ENCODE measurements at regions not wholly inside any gene's neighbourhood (a gene's known extent, or its start where the extent isn't known, plus 50 kb on each side); places are given as distances from the start of the nearest gene placed in this dataset.
"Not testable (repeated sequence)": the region's sequence is repeated elsewhere in the genome, so short reads cannot be mapped to it uniquely, and the experiment has no call there.

DNA sequence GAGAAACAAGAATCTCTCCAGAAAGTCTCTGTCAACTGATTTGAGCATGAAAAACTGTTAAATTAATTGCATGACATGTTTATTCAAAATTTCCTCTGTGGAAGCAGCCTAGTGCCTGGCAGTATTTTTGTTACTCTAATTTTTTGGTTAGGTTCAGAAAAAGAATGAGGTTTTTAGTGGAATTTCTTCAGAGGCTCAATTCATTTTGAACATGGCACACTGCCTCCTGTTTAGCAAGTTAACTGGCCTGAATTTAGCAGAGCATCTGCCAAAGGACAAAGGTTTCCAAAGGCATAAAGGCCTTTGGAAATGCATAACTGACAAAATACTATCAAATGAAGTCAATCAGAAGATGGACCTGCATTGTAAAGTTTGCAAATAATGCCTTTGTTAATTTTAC, 1326.5 kb downstream of the PLA2G4A start:
- no peak overlapping the region for H3K27ac Mint-ChIP-seq
- no peaks in the 10 kb centered on the region for H3K4me1 Mint-ChIP-seq
- no peak overlapping the region for H3K4me3 Mint-ChIP-seq
- H3K36me3 Mint-ChIP-seq: no peaks in the 10 kb centered on the region
- H3K9me3 Mint-ChIP-seq (ENCODE audit: low read depth): peaks cover 2% of the 10 kb centered on the region
- CTCF ChIA-PET: no interaction called here
- no peaks in the 10 kb centered on the region for H3K27me3 Mint-ChIP-seq
- DNase-seq (no peak), ATAC-seq (no peak)

DNA sequence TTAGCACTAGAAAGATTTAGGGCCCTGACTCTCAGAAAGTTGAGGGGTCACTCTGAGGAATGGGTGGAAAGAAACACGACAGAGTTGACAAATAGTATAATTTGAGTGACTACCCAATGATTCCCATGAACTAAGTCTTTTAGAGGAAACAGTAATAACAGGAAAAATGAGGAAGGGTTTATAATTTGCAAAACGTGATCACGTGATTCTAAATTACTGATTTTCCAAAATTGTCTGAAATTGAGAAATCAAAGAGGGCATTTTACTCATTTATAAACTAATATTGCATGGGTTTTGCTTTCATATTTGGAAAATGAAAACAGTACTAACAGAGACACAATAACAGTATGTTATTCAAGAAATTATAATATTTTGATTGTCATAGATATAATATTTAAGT, 1335.7 kb downstream of the PLA2G4A start:
- peaks cover 5% of the 10 kb centered on the region for H3K9me3 Mint-ChIP-seq (ENCODE audit: low read depth)
- H3K36me3 Mint-ChIP-seq: no peaks in the 10 kb centered on the region
- H3K4me1 Mint-ChIP-seq: no peaks in the 10 kb centered on the region
- ATAC-seq (no peak), DNase-seq (no peak)
- no peaks in the 10 kb centered on the region for H3K27me3 Mint-ChIP-seq
- H3K4me3 Mint-ChIP-seq: no peak overlapping the region
- CTCF ChIA-PET: no interaction called here
- H3K27ac Mint-ChIP-seq: no peak overlapping the region

DNA sequence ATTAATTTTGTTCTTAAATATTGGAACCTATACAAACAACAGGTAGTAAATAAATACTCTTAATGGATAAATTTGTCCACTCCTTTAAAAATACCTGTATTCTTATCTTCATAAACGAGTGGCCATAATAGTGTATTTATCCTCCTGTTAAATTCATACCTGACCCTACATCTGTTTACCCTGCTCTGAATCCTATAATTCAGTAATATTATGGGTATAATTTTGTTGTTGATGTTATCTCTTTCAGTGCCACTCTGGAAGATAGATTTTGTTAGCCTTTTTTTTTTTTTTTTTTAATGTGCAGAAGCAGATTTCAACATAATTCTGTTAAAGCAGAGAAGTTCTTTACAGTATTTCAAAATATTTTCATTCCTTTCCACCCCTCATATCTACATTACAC, 1337.9 kb downstream of the PLA2G4A start:
- no peaks in the 10 kb centered on the region for H3K27me3 Mint-ChIP-seq
- peaks cover 5% of the 10 kb centered on the region for H3K9me3 Mint-ChIP-seq (ENCODE audit: low read depth)
- H3K4me3 Mint-ChIP-seq: no peak overlapping the region
- H3K27ac Mint-ChIP-seq: no peak overlapping the region
- DNase-seq (no peak), ATAC-seq (no peak)
- CTCF ChIA-PET: no interaction called here
- H3K4me1 Mint-ChIP-seq: no peaks in the 10 kb centered on the region
- H3K36me3 Mint-ChIP-seq: no peaks in the 10 kb centered on the region

DNA sequence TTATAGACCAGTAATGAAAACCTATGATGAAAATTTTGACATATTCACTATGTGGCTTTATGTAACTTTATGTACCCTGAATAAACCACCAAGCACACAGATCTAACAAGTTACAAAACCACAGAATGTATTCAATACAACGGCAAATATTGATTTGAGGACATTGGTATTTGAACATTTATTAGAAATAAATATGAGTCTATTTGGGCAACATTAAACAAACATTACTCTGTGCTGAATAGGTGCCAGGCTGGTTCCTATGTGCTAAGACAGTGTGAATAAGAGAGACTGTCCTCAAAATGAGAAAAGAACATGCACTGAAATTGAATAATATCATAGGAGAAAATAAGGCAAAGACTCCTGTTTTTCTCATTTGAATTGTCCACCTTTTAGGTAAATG, 1341.2 kb downstream of the PLA2G4A start:
- Mint-ChIP-seq H3K4me3 (no peak overlapping the region), H3K9me3 (ENCODE audit: low read depth) (peaks cover 2% of the 10 kb centered on the region)
- no peak for ATAC-seq

GRCh38 chr1:188170411-188170810, 1341.7 kb downstream of the PLA2G4A start:
- no peak for DNase-seq
- H3K4me1 Mint-ChIP-seq: no peaks in the 10 kb centered on the region
- ATAC-seq: no peak
- no peaks in the 10 kb centered on the region for H3K36me3 Mint-ChIP-seq
- no peak overlapping the region for H3K27ac Mint-ChIP-seq
- H3K4me3 Mint-ChIP-seq: no peak overlapping the region
- CTCF ChIA-PET: no interaction called here
- H3K27me3 Mint-ChIP-seq: no peaks in the 10 kb centered on the region
- H3K9me3 Mint-ChIP-seq (ENCODE audit: low read depth): peaks cover 2% of the 10 kb centered on the region

More for the DNA sequence above, 1341.2 kb downstream of the PLA2G4A start:
- CTCF ChIA-PET: no interaction called here
- Mint-ChIP-seq H3K27ac (no peak overlapping the region), H3K27me3 (no peaks in the 10 kb centered on the region), H3K4me1 (no peaks in the 10 kb centered on the region), H3K36me3 (no peaks in the 10 kb centered on the region)
- no peak for DNase-seq

- CTCF ChIA-PET: no interaction called here
- Mint-ChIP-seq H3K4me1 (no peaks in the 10 kb centered on the region), H3K27me3 (no peaks in the 10 kb centered on the region), H3K36me3 (no peaks in the 10 kb centered on the region), H3K9me3 (ENCODE audit: low read depth) (peaks cover 2% of the 10 kb centered on the region), H3K4me3 (no peak overlapping the region), H3K27ac (no peak overlapping the region)
- no peak for ATAC-seq
- DNase-seq: no peak
These were observed 1342.2 kb downstream of the PLA2G4A start for GRCh38 chr1:188170935-188171334.

- H3K9me3 Mint-ChIP-seq (ENCODE audit: low read depth); H3K27ac Mint-ChIP-seq; H3K36me3 Mint-ChIP-seq; DNase-seq; H3K4me1 Mint-ChIP-seq; H3K4me3 Mint-ChIP-seq; H3K27me3 Mint-ChIP-seq; CTCF ChIA-PET; ATAC-seq: not testable (repeated sequence)
These were observed 1353.3 kb downstream of the PLA2G4A start for GRCh38 chr1:188182063-188182462.

DNA sequence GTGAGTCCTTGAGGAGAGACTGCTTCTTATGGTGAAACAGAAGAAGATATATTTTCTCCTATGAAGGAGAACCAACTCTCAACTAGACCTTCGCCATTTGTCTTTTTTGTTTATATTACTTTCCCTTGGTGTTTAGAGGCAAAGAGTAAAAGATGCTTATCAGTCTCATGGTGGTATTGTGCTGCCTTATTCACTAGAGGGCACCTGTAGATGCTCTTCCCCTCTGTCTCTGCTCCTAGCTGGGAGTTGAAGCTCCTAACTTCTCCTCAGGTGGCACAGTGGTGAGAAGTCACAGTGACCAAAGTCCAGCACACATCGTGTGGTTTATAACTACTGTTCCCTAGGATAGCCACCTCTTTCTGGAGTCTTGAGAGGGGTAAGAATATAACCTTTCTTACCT, 1359.6 kb downstream of the PLA2G4A start:
- peaks cover 7% of the 10 kb centered on the region for H3K9me3 Mint-ChIP-seq (ENCODE audit: low read depth)
- CTCF ChIA-PET: no interaction called here

DNA sequence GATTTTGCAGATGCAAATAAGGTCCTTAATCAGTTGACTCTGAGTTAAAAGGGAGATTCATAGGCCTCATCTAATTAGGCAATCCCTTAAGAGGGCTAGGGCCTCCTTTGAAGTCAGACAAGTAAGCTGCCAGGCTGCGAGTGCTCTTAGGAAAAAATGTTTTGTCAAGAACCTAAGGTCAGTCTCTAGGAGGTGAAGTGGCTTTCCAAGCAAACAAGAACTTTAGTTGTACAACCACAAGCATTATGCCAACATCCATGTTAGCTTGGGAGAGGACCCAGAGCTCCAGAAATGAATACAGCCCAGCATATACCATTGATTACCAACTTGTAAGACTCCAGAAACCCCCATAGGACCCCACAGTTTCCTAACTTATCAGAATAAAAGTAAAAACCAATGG, 1366.2 kb downstream of the PLA2G4A start:
- no peak overlapping the region for H3K4me3 Mint-ChIP-seq
- H3K27ac Mint-ChIP-seq: no peak overlapping the region
- DNase-seq (no peak), ATAC-seq (no peak)
- no peaks in the 10 kb centered on the region for H3K36me3 Mint-ChIP-seq
- H3K4me1 Mint-ChIP-seq: no peaks in the 10 kb centered on the region
- H3K27me3 Mint-ChIP-seq: no peaks in the 10 kb centered on the region
- H3K9me3 Mint-ChIP-seq (ENCODE audit: low read depth): peaks cover 7% of the 10 kb centered on the region
- CTCF ChIA-PET: no interaction called here

More for the DNA sequence above, 1359.6 kb downstream of the PLA2G4A start:
- no peak for DNase-seq
- H3K4me1 Mint-ChIP-seq: no peaks in the 10 kb centered on the region
- no peak overlapping the region for H3K4me3 Mint-ChIP-seq
- no peaks in the 10 kb centered on the region for H3K27me3 Mint-ChIP-seq
- H3K27ac Mint-ChIP-seq: no peak overlapping the region
- no peak for ATAC-seq
- no peaks in the 10 kb centered on the region for H3K36me3 Mint-ChIP-seq

DNA sequence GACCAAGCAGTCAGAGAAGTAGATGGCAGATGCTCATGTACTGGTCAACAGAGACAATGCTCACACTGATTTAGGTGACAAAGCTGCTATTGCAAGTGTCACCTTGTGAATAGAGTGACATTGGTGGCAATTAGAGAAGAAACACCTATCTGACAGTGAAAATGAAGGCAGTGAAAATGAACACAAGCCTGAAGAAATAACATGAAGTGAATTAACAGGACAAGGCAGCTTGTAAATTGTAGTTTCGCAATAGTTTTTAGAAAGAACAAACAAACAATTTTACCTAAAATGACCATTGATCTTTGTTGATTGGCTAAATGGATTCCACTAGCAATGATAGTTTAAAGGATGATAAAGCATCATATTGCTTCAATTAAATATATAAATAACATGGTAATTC, 1389.5 kb downstream of the PLA2G4A start:
- Mint-ChIP-seq H3K4me3 (no peak overlapping the region), H3K4me1 (no peaks in the 10 kb centered on the region), H3K36me3 (no peaks in the 10 kb centered on the region), H3K9me3 (ENCODE audit: low read depth) (peaks cover 20% of the 10 kb centered on the region), H3K27ac (no peak overlapping the region), H3K27me3 (no peaks in the 10 kb centered on the region)
- DNase-seq (no peak), ATAC-seq (no peak)
- CTCF ChIA-PET: no interaction called here

DNA sequence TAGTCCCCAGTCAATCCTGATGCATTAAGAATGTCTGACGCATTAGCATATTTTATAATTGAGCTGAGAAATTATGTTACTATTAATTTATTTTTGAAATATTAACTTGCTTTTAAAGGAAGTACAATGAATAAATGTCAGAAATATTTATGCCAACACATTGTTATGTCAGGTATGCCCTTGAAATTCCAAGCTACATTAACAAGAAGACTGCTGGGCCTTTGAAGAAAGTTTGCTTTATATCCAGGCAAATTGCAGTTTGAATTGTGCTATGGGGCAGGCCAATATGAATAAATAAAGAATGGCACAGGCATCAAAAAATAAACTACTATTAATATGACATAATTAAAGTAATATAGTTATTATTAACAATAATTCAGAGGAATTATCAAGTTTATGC, 1391.3 kb downstream of the PLA2G4A start:
- no peak for DNase-seq
- Mint-ChIP-seq H3K27me3 (no peaks in the 10 kb centered on the region), H3K36me3 (no peaks in the 10 kb centered on the region), H3K4me1 (no peaks in the 10 kb centered on the region), H3K4me3 (no peak overlapping the region), H3K27ac (no peak overlapping the region), H3K9me3 (ENCODE audit: low read depth) (peaks cover 18% of the 10 kb centered on the region)
- CTCF ChIA-PET: no interaction called here
- ATAC-seq: no peak

- no peaks in the 10 kb centered on the region for H3K36me3 Mint-ChIP-seq
- CTCF ChIA-PET: no interaction called here
These were observed 1395.5 kb downstream of the PLA2G4A start for GRCh38 chr1:188224263-188224662.

DNA sequence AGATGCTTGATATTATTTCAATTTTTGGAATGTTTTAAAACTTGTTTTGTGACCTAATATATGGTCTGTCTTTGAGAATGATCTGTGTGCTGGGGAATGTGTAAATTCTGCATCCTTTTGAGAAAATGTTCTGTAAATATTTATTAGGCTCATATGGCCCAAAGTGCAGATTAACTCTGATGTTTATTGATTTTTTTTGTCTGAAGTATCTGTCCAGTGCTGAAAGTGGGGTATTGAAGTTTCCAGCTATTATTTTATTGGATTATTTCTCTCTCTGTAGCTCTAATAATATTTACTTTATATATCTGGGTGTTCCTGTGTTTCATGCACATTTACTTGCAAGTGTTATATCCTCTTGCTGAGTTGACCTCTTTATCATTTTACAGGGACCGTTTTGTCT, 1397.2 kb downstream of the PLA2G4A start:
- CTCF ChIA-PET: no interaction called here
- DNase-seq: no peak
- Mint-ChIP-seq H3K27me3 (no peaks in the 10 kb centered on the region), H3K36me3 (no peaks in the 10 kb centered on the region), H3K4me3 (no peak overlapping the region), H3K27ac (no peak overlapping the region), H3K9me3 (ENCODE audit: low read depth) (peaks cover 13% of the 10 kb centered on the region), H3K4me1 (no peaks in the 10 kb centered on the region)
- ATAC-seq: no peak

More at GRCh38 chr1:188224263-188224662, 1395.5 kb downstream of the PLA2G4A start:
- peaks cover 13% of the 10 kb centered on the region for H3K9me3 Mint-ChIP-seq (ENCODE audit: low read depth)
- DNase-seq: no peak
- ATAC-seq: no peak
- no peaks in the 10 kb centered on the region for H3K4me1 Mint-ChIP-seq
- no peak overlapping the region for H3K4me3 Mint-ChIP-seq
- H3K27me3 Mint-ChIP-seq: no peaks in the 10 kb centered on the region
- H3K27ac Mint-ChIP-seq: no peak overlapping the region

DNA sequence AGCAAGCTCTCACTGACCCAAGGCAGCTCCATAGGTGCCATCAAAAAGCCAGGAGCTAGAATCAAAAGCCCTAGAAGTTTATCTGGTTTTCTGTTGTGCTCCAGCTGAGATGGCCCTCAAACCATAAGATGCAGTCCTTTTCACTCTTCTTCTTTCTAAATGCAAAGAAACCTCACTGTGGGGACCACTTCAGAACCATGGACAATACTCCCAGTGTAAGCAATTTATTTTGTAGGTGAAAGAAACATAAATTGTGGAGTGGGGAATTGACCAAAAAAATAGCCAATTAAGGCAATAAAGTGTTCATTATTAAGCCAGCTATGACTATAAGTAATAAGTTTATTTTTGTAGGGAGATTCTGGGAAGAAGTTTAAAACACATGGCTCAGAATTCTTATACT, 1399.9 kb downstream of the PLA2G4A start:
- CTCF ChIA-PET: no interaction called here

DNA sequence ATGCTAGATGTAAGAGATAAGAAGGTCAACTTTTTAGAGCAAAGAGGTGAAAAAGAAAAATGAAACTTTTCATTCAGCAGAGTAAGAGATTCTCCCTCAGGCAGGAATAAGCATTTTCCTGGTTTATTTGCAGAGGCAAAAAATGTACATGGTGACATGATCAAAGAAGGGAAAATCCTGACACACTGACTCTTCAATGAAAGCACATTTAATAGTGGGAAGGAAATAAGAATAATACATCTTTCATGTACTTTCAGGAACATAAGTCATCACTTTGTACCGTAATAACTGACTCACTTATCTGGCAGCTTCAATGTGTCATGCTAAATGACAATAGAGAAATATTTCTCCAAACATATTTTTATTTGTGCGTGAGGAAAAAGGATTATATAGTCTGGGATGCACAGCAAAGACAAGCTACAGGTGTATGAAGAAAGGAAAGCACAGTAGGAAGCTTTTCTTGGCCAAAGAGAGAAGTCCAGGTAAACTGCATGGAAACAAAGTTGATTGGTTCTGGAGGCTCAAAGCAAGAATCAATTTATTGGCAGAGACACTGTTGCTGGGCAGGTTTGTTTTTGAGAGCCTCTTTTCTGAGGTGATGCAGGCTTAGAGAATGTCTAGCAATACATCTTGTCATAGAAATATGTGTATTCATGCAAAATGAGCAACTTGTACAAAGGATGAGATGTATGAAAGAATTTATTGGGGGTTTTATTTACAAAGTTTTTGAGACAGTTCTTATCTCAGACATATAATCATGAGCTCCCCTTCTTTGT, 1409.0 kb downstream of the PLA2G4A start:
- CTCF ChIA-PET: no interaction called here
- Mint-ChIP-seq H3K9me3 (ENCODE audit: low read depth) (no peaks in the 10 kb centered on the region), H3K27me3 (no peaks in the 10 kb centered on the region), H3K4me1 (no peaks in the 10 kb centered on the region), H3K4me3 (no peak overlapping the region), H3K27ac (no peak overlapping the region), H3K36me3 (no peaks in the 10 kb centered on the region)
- no peak for DNase-seq
- ATAC-seq: no peak

More for the DNA sequence above, 1399.9 kb downstream of the PLA2G4A start:
- Mint-ChIP-seq H3K9me3 (ENCODE audit: low read depth) (peaks cover 9% of the 10 kb centered on the region), H3K36me3 (no peaks in the 10 kb centered on the region), H3K4me3 (no peak overlapping the region), H3K27me3 (no peaks in the 10 kb centered on the region), H3K27ac (no peak overlapping the region), H3K4me1 (no peaks in the 10 kb centered on the region)
- ATAC-seq: no peak
- DNase-seq: no peak

Data from activated CD8-positive, alpha-beta memory T cell treated with anti-CD3 and anti-CD28 coated beads, Interleukin-2, amount 10 ng/mL, durations not matched to agents 7 days and 5 days (primary cell).